GM23338 (cell line): ENCODE measurements at regions not wholly inside any gene's neighbourhood (a gene's known extent, or its start where the extent isn't known, plus 50 kb on each side); places are given as distances from the start of the nearest gene placed in this dataset.

Experiments
- ATAC-seq: fragments of 200-7000 bp; cut with Tn5 transposase; 3 replicates; pipeline ENCODE4 v1.9.1; 2020
- DNase-seq: peaks from one replicate; pipeline ENCODE4 v3.0.0-alpha.2; 2015; ENCODE audit warnings: low spot score
- H2AFZ ChIP-seq: fragments of 200-600 bp; sonication (generic); 2 replicates; pipeline ENCODE4 v1.8.0; 2016; ENCODE audit warnings: antibody characterized with exemption, mild to moderate bottlenecking, moderate library complexity
- H3F3A ChIP-seq: fragments of 200-600 bp; sonication (generic); replicated peaks from 2 replicates; pipeline ENCODE4 v1.8.0; 2017; ENCODE audit warnings: antibody characterized with exemption, mixed run types, low read depth
- H3K27ac ChIP-seq: fragments of 200-600 bp; sonication (generic); 2 replicates; pipeline ENCODE4 v1.6.1; 2016; ENCODE audit warnings: low read depth
- H3K27me3 ChIP-seq: fragments of 200-600 bp; sonication (generic); 2 replicates; pipeline ENCODE4 v1.8.0; 2016; ENCODE audit warnings: mild to moderate bottlenecking, mixed run types, moderate library complexity; ENCODE audit not compliant: insufficient read depth
- H3K36me3 ChIP-seq: fragments of 200-600 bp; sonication (generic); 2 replicates; pipeline ENCODE4 v1.8.0; 2016; ENCODE audit warnings: mild to moderate bottlenecking; ENCODE audit not compliant: insufficient read depth
- H3K4me1 ChIP-seq: fragments of 200-600 bp; sonication (generic); 2 replicates; pipeline ENCODE4 v1.8.0; 2016; ENCODE audit warnings: mild to moderate bottlenecking, moderate library complexity; ENCODE audit not compliant: insufficient read depth
- H3K4me2 ChIP-seq: fragments of 200-600 bp; sonication (generic); 2 replicates; pipeline ENCODE4 v1.7.1; 2017; ENCODE audit warnings: mixed run types
- H3K4me3 ChIP-seq: fragments of 200-600 bp; sonication (generic); 2 replicates; pipeline ENCODE4 v1.6.1; 2016; ENCODE audit warnings: mixed run types
- H3K79me2 ChIP-seq: fragments of 200-600 bp; sonication (generic); replicated peaks from 2 replicates; pipeline ENCODE4 v1.8.0; 2017; ENCODE audit warnings: mild to moderate bottlenecking; ENCODE audit not compliant: insufficient read depth
- H3K9me2 ChIP-seq: fragments of 200-600 bp; sonication (generic); 2 replicates; pipeline ENCODE4 v1.8.0; 2017; ENCODE audit not compliant: insufficient read depth
- H4K20me1 ChIP-seq: fragments of 200-600 bp; sonication (generic); replicated peaks from 2 replicates; pipeline ENCODE4 v1.8.0; 2017; ENCODE audit warnings: mild to moderate bottlenecking; ENCODE audit not compliant: insufficient read depth
- H3K27ac Mint-ChIP-seq: 2 replicates; pipeline ENCODE4 v1.8.0; 2020; ENCODE audit warnings: inconsistent platforms, mild to moderate bottlenecking, moderate library complexity, mixed read lengths
- H3K27me3 Mint-ChIP-seq: 3 replicates; pipeline ENCODE4 v1.8.0; 2022; ENCODE audit warnings: low read depth, mild to moderate bottlenecking, moderate library complexity, mixed read lengths, inconsistent platforms; ENCODE audit not compliant: insufficient read depth, poor library complexity
- H3K36me3 Mint-ChIP-seq: 3 replicates; pipeline ENCODE4 v1.8.0; 2021; ENCODE audit warnings: low read depth, mild to moderate bottlenecking, inconsistent platforms, moderate library complexity, mixed read lengths
- H3K4me1 Mint-ChIP-seq: 3 replicates; pipeline ENCODE4 v1.8.0; 2020; ENCODE audit warnings: mild to moderate bottlenecking, inconsistent platforms, mixed read lengths
- H3K4me3 Mint-ChIP-seq: 3 replicates; pipeline ENCODE4 v1.8.0; 2021; ENCODE audit warnings: moderate library complexity, mild to moderate bottlenecking, inconsistent platforms, mixed read lengths
- H3K9me3 Mint-ChIP-seq: 3 replicates; pipeline ENCODE4 v1.8.0; 2020; ENCODE audit warnings: moderate library complexity, mild to moderate bottlenecking, inconsistent platforms, mixed read lengths
- CREB1 ChIP-seq: fragments of 250-450 bp; sonication (Bioruptor Pico); IDR thresholded peaks from 2 replicates; pipeline ENCODE4 v1.5.0; 2020; ENCODE audit warnings: low read depth, mild to moderate bottlenecking, moderate library complexity
- CTCF ChIP-seq, 2 experiments: fragments of 200-600 bp in 1 of 2; sonication (generic) in 1 of 2; conservative IDR thresholded peaks; 2 replicates each; pipeline versions ENCODE4 v1.5.1 to v1.6.1; 2016 to 2017; ENCODE audit warnings: antibody characterized with exemption in 2 of 2, low read depth in 2 of 2, mild to moderate bottlenecking in 2 of 2, moderate library complexity in 1 of 2
- ETS1 ChIP-seq: IDR thresholded peaks from 2 replicates; pipeline ENCODE4 v1.6.1; 2016; ENCODE audit warnings: antibody characterized with exemption
- EZH2 ChIP-seq: fragments of 200-600 bp; sonication (generic); IDR thresholded peaks from one replicate; pipeline ENCODE4 v1.8.0; 2017; ENCODE audit warnings: antibody characterized with exemption, mild to moderate bottlenecking, low read depth; ENCODE audit not compliant: unreplicated experiment
- EZH2phosphoT487 ChIP-seq: fragments of 200-600 bp; sonication (generic); IDR thresholded peaks from one replicate; pipeline ENCODE4 v1.8.1; 2018; ENCODE audit warnings: antibody characterized with exemption; ENCODE audit not compliant: unreplicated experiment
- JUNB ChIP-seq: IDR thresholded peaks from one replicate; pipeline ENCODE4 v1.6.1; 2016; ENCODE audit warnings: antibody characterized with exemption; ENCODE audit not compliant: unreplicated experiment
- NANOG ChIP-seq: IDR thresholded peaks from 2 replicates; pipeline ENCODE4 v1.6.1; 2016; ENCODE audit warnings: antibody characterized with exemption, borderline replicate concordance
- POLR2AphosphoS5 ChIP-seq: IDR thresholded peaks from 2 replicates; pipeline ENCODE4 v1.6.1; 2016; ENCODE audit warnings: antibody characterized with exemption, low read depth
- REST ChIP-seq: IDR thresholded peaks from one replicate; pipeline ENCODE4 v1.6.1; 2018; ENCODE audit warnings: antibody characterized with exemption; ENCODE audit not compliant: unreplicated experiment
- STAT1 ChIP-seq: IDR thresholded peaks from one replicate; pipeline ENCODE4 v1.6.1; 2016; ENCODE audit warnings: antibody characterized with exemption; ENCODE audit not compliant: unreplicated experiment
- ZNF114 ChIP-seq: fragments of 250-450 bp; sonication (Bioruptor Pico); IDR thresholded peaks from 2 replicates; pipeline ENCODE4 v1.5.0; 2020; ENCODE audit warnings: mild to moderate bottlenecking, moderate library complexity
- ZNF331 ChIP-seq: fragments of 250-450 bp; sonication (Bioruptor Pico); IDR thresholded peaks from 2 replicates; pipeline ENCODE4 v1.5.0; 2020; ENCODE audit warnings: low read depth, mild to moderate bottlenecking, moderate library complexity
- ZNF462 ChIP-seq: fragments of 250-450 bp; sonication (Bioruptor Pico); IDR thresholded peaks from 2 replicates; pipeline ENCODE4 v1.5.0; 2020; ENCODE audit warnings: mild to moderate bottlenecking, moderate library complexity

- TF ChIP-seq ZNF114 (CRISPR knock-in tag) (no peak), JUNB (no peak), ZNF331 (CRISPR knock-in tag) (no peak), ZNF462 (CRISPR knock-in tag) (no peak), ETS1 (no peak), REST (no peak), STAT1 (no peak), CREB1 (no peak), POLR2AphosphoS5 (no peak), EZH2 (no peak), CTCF (conservative IDR thresholded peaks at IDR 0.05; ENCODE audit: low read depth in 2 of 2) (no peak), EZH2phosphoT487 (no peak), NANOG (no peak)
Observed at GRCh38 chr10:78732381-78732780, 336.4 kb upstream of the ZMIZ1 start.

More at GRCh38 chr10:78732381-78732780, 336.4 kb upstream of the ZMIZ1 start:
- Histone ChIP-seq H4K20me1 (no peaks in the 10 kb centered on the region), H3K27ac (no peak overlapping the region), H3K4me2 (no peak overlapping the region), H3K4me3 (no peak overlapping the region), H3K36me3 (no peaks in the 10 kb centered on the region), H2AFZ (no peak overlapping the region), H3K27me3 (no peaks in the 10 kb centered on the region), H3K9me2 (peaks cover 11% of the 10 kb centered on the region; the same call in 1 of the 2 replicates), H3K79me2 (no peaks in the 10 kb centered on the region), H3F3A (no peaks in the 10 kb centered on the region), H3K4me1 (no peaks in the 10 kb centered on the region)
- Mint-ChIP-seq H3K27ac (no peak overlapping the region), H3K9me3 (no peaks in the 10 kb centered on the region), H3K27me3 (peaks cover 5% of the 10 kb centered on the region), H3K4me3 (no peak overlapping the region), H3K36me3 (no peaks in the 10 kb centered on the region), H3K4me1 (no peaks in the 10 kb centered on the region)
- ATAC-seq = no peak
- DNase-seq = no peak
